IMR-90 (cell line): ENCODE measurements at regions not wholly inside any gene's neighbourhood (a gene's known extent, or its start where the extent isn't known, plus 50 kb on each side); places are given as distances from the start of the nearest gene placed in this dataset.

ENCODE experiments used
- ATAC-seq: fragments of 200-7000 bp; cut with Tn5 transposase; 2 replicates; pipeline ENCODE4 v1.9.1; 2020; ENCODE audit warnings: low read depth, mild to moderate bottlenecking, moderate library complexity
- BruUV-seq: library from RNA; stranded (reverse); fragments of 400-500 nt; replicated peaks from 2 replicates; lab custom pipeline; 2021; lab: Mats Ljungman, UMichigan
- CTCF ChIA-PET: fragments of 300-600 bp; formaldehyde crosslinking; extraction: SDS; loops from one replicate; lab custom pipeline; 2021; ENCODE audit warnings: antibody characterized with exemption; lab: Yijun Ruan, JAX
- POLR2A ChIA-PET: fragments of 300-600 bp; sonication (Branson Sonifier 250); formaldehyde crosslinking; loops from one replicate; lab custom pipeline; 2022; ENCODE audit warnings: antibody characterized with exemption; ENCODE audit not compliant: unreplicated experiment; lab: Charles Lee
- DNase-seq: peaks from one replicate; pipeline ENCODE4 v3.0.0; 2013
- H2AFZ ChIP-seq: replicated peaks from 2 replicates; pipeline ENCODE3; 2013; ENCODE audit warnings: low read length, mild to moderate bottlenecking; ENCODE audit not compliant: poor library complexity
- H2AK5ac ChIP-seq: 2 replicates; pipeline ENCODE4 v1.6.1; 2013; ENCODE audit warnings: low read depth, low read length, inconsistent platforms
- H2AK9ac ChIP-seq: replicated peaks from 2 replicates; pipeline ENCODE3; 2013; ENCODE audit warnings: mild to moderate bottlenecking, low read depth, low read length, moderate library complexity; ENCODE audit not compliant: poor library complexity
- H2BK120ac ChIP-seq: 2 replicates; pipeline ENCODE4 v1.6.1; 2013; ENCODE audit warnings: low read depth, low read length, inconsistent platforms
- H2BK15ac ChIP-seq: 3 replicates; pipeline ENCODE4 v1.6.1; 2013; ENCODE audit warnings: low read depth, low read length, inconsistent platforms
- H2BK20ac ChIP-seq: 2 replicates; pipeline ENCODE4 v1.6.1; 2013; ENCODE audit warnings: low read depth, mild to moderate bottlenecking, inconsistent platforms, low read length, moderate library complexity
- H2BK5ac ChIP-seq: 2 replicates; pipeline ENCODE4 v1.6.1; 2013; ENCODE audit warnings: mild to moderate bottlenecking, low read depth, low read length, inconsistent platforms; ENCODE audit not compliant: poor library complexity, severe bottlenecking
- H3K14ac ChIP-seq: replicated peaks from 2 replicates; pipeline ENCODE4 v1.6.1; 2013; ENCODE audit warnings: low read depth, low read length, inconsistent platforms
- H3K18ac ChIP-seq: 2 replicates; pipeline ENCODE4 v1.6.1; 2013; ENCODE audit warnings: low read depth, low read length, control low read depth
- H3K23ac ChIP-seq: 2 replicates; pipeline ENCODE4 v1.6.1; 2013; ENCODE audit warnings: low read depth, low read length, inconsistent platforms
- H3K27ac ChIP-seq: 2 replicates; pipeline ENCODE4 v1.5.1; 2013; ENCODE audit warnings: mild to moderate bottlenecking, control low read depth, low read length; ENCODE audit not compliant: insufficient read depth
- H3K27me3 ChIP-seq: 2 replicates; pipeline ENCODE4 v1.6.1; 2013; ENCODE audit warnings: low read length; ENCODE audit not compliant: control insufficient read depth, insufficient read depth
- H3K36me3 ChIP-seq: 2 replicates; pipeline ENCODE4 v1.6.1; 2013; ENCODE audit warnings: low read length, mixed read lengths; ENCODE audit not compliant: control insufficient read depth, insufficient read depth
- H3K4ac ChIP-seq: 2 replicates; pipeline ENCODE4 v1.6.1; 2013; ENCODE audit warnings: low read depth, low read length, inconsistent platforms
- H3K4me1 ChIP-seq: 2 replicates; pipeline ENCODE4 v1.6.1; 2013; ENCODE audit warnings: low read length, mixed read lengths; ENCODE audit not compliant: control insufficient read depth, insufficient read depth
- H3K4me2 ChIP-seq: 2 replicates; pipeline ENCODE4 v1.6.1; 2013; ENCODE audit warnings: low read depth, mild to moderate bottlenecking, control low read depth, low read length, moderate library complexity
- H3K4me3 ChIP-seq: 2 replicates; pipeline ENCODE4 v1.5.1; 2013; ENCODE audit warnings: low read depth, mild to moderate bottlenecking, control low read depth, low read length, moderate library complexity; ENCODE audit not compliant: insufficient read depth
- H3K56ac ChIP-seq: 2 replicates; pipeline ENCODE4 v1.6.1; 2013; ENCODE audit warnings: low read length, inconsistent platforms; ENCODE audit not compliant: insufficient read depth; ENCODE audit errors: extremely low read depth
- H3K79me1 ChIP-seq, 2 experiments: 2 replicates each; pipeline ENCODE4 v1.6.1; 2013; ENCODE audit warnings: low read length in 2 of 2, inconsistent platforms in 1 of 2, low read depth in 1 of 2
- H3K9ac ChIP-seq: 2 replicates; pipeline ENCODE4 v1.6.1; 2013; ENCODE audit warnings: low read depth, low read length, control low read depth
- H3K9me1 ChIP-seq: 2 replicates; pipeline ENCODE4 v1.6.1; 2013; ENCODE audit warnings: low read length, inconsistent platforms; ENCODE audit not compliant: insufficient read depth
- H3K9me3 ChIP-seq: 2 replicates; pipeline ENCODE4 v1.6.1; 2013; ENCODE audit warnings: low read length; ENCODE audit not compliant: control insufficient read depth, insufficient read depth
- H4K20me1 ChIP-seq: 2 replicates; pipeline ENCODE4 v1.6.1; 2013; ENCODE audit warnings: low read length, inconsistent platforms; ENCODE audit not compliant: insufficient read depth
- H4K5ac ChIP-seq: 2 replicates; pipeline ENCODE4 v1.6.1; 2013; ENCODE audit warnings: mild to moderate bottlenecking, low read depth, low read length, control low read depth
- H4K8ac ChIP-seq, 2 experiments: 2 replicates each; pipeline ENCODE4 v1.6.1; 2013; ENCODE audit warnings: low read depth in 2 of 2, low read length in 2 of 2, control low read depth in 1 of 2, inconsistent platforms in 1 of 2
- H4K91ac ChIP-seq: 2 replicates; pipeline ENCODE4 v1.6.1; 2013; ENCODE audit warnings: low read depth, low read length, inconsistent platforms; ENCODE audit not compliant: insufficient read depth
- BHLHE40 ChIP-seq: fragments of 150-350 bp; IDR thresholded peaks from 2 replicates; pipeline ENCODE4 v1.6.1; 2016; ENCODE audit warnings: mild to moderate bottlenecking, low read depth, low read length
- CEBPB ChIP-seq: IDR thresholded peaks from 2 replicates; pipeline ENCODE4 v1.6.1; 2012; ENCODE audit warnings: low read depth, low read length, improper control_type of control experiment
- CHD1 ChIP-seq: IDR thresholded peaks from 2 replicates; pipeline ENCODE4 v1.6.1; 2012; ENCODE audit warnings: low read depth, low read length, improper control_type of control experiment
- FOS ChIP-seq: fragments of 150-350 bp; IDR thresholded peaks from 2 replicates; pipeline ENCODE4 v1.6.1; 2016; ENCODE audit warnings: low read depth, low read length
- MAFK ChIP-seq: IDR thresholded peaks from 2 replicates; pipeline ENCODE4 v1.6.1; 2012; ENCODE audit warnings: low read depth, low read length, improper control_type of control experiment
- MAZ ChIP-seq: IDR thresholded peaks from 2 replicates; pipeline ENCODE4 v1.6.1; 2012; ENCODE audit warnings: low read depth, mild to moderate bottlenecking, low read length, improper control_type of control experiment, moderate library complexity, borderline replicate concordance
- MXI1 ChIP-seq: IDR thresholded peaks from 2 replicates; pipeline ENCODE4 v1.6.1; 2012; ENCODE audit warnings: low read depth, mild to moderate bottlenecking, low read length, moderate library complexity, borderline replicate concordance
- NFE2L2 ChIP-seq: fragments of 150-350 bp; IDR thresholded peaks from 2 replicates; pipeline ENCODE4 v1.6.1; 2016; ENCODE audit warnings: low read depth, mild to moderate bottlenecking, low read length
- POLR2A ChIP-seq: IDR thresholded peaks from 2 replicates; pipeline ENCODE4 v1.6.1; 2012; ENCODE audit warnings: mild to moderate bottlenecking, low read depth, low read length
- RAD21 ChIP-seq: IDR thresholded peaks from 2 replicates; pipeline ENCODE4 v1.6.1; 2012; ENCODE audit warnings: low read length, improper control_type of control experiment
- RCOR1 ChIP-seq: IDR thresholded peaks from 2 replicates; pipeline ENCODE4 v1.6.1; 2012; ENCODE audit warnings: mild to moderate bottlenecking, low read length, improper control_type of control experiment; ENCODE audit not compliant: insufficient replicate concordance
- RFX5 ChIP-seq: IDR thresholded peaks from 2 replicates; pipeline ENCODE4 v1.8.0; 2012; ENCODE audit warnings: low read depth, mild to moderate bottlenecking, low read length, moderate library complexity
- SMC3 ChIP-seq: fragments of 150-350 bp; IDR thresholded peaks from 2 replicates; pipeline ENCODE4 v1.6.1; 2016; ENCODE audit warnings: low read depth, mild to moderate bottlenecking, antibody characterized with exemption, low read length, moderate library complexity
- USF2 ChIP-seq: fragments of 150-350 bp; IDR thresholded peaks from 2 replicates; pipeline ENCODE4 v1.6.1; 2017; ENCODE audit warnings: mild to moderate bottlenecking, antibody characterized with exemption, low read length, low read depth
- WGBS, 2 experiments: methylation state at CpG; one replicate each; pipeline versions ENCODE4 v1.1.5 to v1.1.7; 2013; ENCODE audit warnings: missing lambda C conversion rate in 2 of 2; ENCODE audit not compliant: insufficient read length in 1 of 2; ENCODE audit errors: extremely low coverage in 2 of 2; 5-methylcytosine and 5-hydroxymethylcytosine counted together
- dilution Hi-C: fragments of 300-500 bp; cut with HindIII; formaldehyde crosslinking; loops from one replicate; pipeline ENCODE4 v1.14.3; 2018; ENCODE audit warnings: low sequenced_read_pairs; ENCODE audit not compliant: unreplicated experiment
- in situ Hi-C: fragments of 300-500 bp; cut with MboI; formaldehyde crosslinking; loops from 3 replicates; pipeline ENCODE4 v1.14.3; 2019; ENCODE audit warnings: low sequenced_read_pairs, inconsistent platforms, mixed read lengths
- intact Hi-C: fragments of 100-400 bp; cut with micrococcal nuclease; formaldehyde crosslinking; loops from 2 replicates; pipeline ENCODE4 v1.10.0; 2022
- TF ChIP-seq, protein P1 (sequence below): fragments of 150-350 bp; IDR thresholded peaks from 2 replicates; pipeline ENCODE4 v1.6.1; 2016; ENCODE audit warnings: low read depth, mild to moderate bottlenecking, low read length, moderate library complexity, borderline replicate concordance
- TF ChIP-seq, protein P2 (sequence below): conservative IDR thresholded peaks from 2 replicates; pipeline ENCODE4 v1.5.1; 2012; ENCODE audit warnings: mild to moderate bottlenecking, low read depth, low read length, improper control_type of control experiment

- no peak overlapping the region for H3K27ac ChIP-seq
- H3K27me3 ChIP-seq: no peaks in the 10 kb centered on the region
- H4K91ac ChIP-seq: no peak overlapping the region
- no peak for TF ChIP-seq BHLHE40
- TF ChIP-seq CEBPB: no peak
- TF ChIP-seq MAZ: no peak
- no peak for TF ChIP-seq NFE2L2
- no peak for TF ChIP-seq FOS
- TF ChIP-seq RCOR1: no peak
- TF ChIP-seq MAFK: no peak
- TF ChIP-seq SMC3: no peak
- TF ChIP-seq, protein P1, sequence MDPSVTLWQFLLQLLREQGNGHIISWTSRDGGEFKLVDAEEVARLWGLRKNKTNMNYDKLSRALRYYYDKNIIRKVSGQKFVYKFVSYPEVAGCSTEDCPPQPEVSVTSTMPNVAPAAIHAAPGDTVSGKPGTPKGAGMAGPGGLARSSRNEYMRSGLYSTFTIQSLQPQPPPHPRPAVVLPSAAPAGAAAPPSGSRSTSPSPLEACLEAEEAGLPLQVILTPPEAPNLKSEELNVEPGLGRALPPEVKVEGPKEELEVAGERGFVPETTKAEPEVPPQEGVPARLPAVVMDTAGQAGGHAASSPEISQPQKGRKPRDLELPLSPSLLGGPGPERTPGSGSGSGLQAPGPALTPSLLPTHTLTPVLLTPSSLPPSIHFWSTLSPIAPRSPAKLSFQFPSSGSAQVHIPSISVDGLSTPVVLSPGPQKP: no peak
- TF ChIP-seq MXI1: no peak
- TF ChIP-seq USF2: no peak
- TF ChIP-seq RAD21: no peak
- TF ChIP-seq POLR2A: no peak
- TF ChIP-seq, protein P2, sequence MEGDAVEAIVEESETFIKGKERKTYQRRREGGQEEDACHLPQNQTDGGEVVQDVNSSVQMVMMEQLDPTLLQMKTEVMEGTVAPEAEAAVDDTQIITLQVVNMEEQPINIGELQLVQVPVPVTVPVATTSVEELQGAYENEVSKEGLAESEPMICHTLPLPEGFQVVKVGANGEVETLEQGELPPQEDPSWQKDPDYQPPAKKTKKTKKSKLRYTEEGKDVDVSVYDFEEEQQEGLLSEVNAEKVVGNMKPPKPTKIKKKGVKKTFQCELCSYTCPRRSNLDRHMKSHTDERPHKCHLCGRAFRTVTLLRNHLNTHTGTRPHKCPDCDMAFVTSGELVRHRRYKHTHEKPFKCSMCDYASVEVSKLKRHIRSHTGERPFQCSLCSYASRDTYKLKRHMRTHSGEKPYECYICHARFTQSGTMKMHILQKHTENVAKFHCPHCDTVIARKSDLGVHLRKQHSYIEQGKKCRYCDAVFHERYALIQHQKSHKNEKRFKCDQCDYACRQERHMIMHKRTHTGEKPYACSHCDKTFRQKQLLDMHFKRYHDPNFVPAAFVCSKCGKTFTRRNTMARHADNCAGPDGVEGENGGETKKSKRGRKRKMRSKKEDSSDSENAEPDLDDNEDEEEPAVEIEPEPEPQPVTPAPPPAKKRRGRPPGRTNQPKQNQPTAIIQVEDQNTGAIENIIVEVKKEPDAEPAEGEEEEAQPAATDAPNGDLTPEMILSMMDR: no peak
- TF ChIP-seq RFX5: no peak
- TF ChIP-seq CHD1: no peak
- no peak overlapping the region for H3K4me2 ChIP-seq
- no peak overlapping the region for H2BK20ac ChIP-seq
- no peak overlapping the region for H4K5ac ChIP-seq
- BruUV-seq: no TSS peak
- in situ Hi-C loops (no loop called here), dilution Hi-C loops (no loop called here), intact Hi-C loops (no loop called here)
- H3K9me1 ChIP-seq: no peaks in the 10 kb centered on the region
- no peak overlapping the region for H3K4me3 ChIP-seq
- DNase-seq (peak; percentile 1), ATAC-seq (no peak)
- no peak overlapping the region for H3K4ac ChIP-seq
- no peaks in the 10 kb centered on the region for H3K9me3 ChIP-seq
- no peak overlapping the region for H3K14ac ChIP-seq
- no peak overlapping the region for H4K8ac ChIP-seq
- no peak overlapping the region for H2AK9ac ChIP-seq
- H2BK5ac ChIP-seq: no peak overlapping the region
- no peak overlapping the region for H3K9ac ChIP-seq
- H3K36me3 ChIP-seq: no peaks in the 10 kb centered on the region
- H4K20me1 ChIP-seq: no peaks in the 10 kb centered on the region
- no peak overlapping the region for H3K56ac ChIP-seq
- no peak overlapping the region for H3K23ac ChIP-seq
- no peak overlapping the region for H2BK120ac ChIP-seq
- ChIA-PET CTCF (interaction anchor here (1.7 kb wide), 1 partner anchor 9 kb away, joined by 3 read pairs; no protein-coding TSS in a partner anchor), POLR2A (no interaction called here)
- no peaks in the 10 kb centered on the region for H3K4me1 ChIP-seq
- H2BK15ac ChIP-seq: no peak overlapping the region
- no peak overlapping the region for H2AK5ac ChIP-seq
- no peak overlapping the region for H2AFZ ChIP-seq
- WGBS, 2 experiments: 80% methylated on average over 1 of the region's 1 CpG; no CpG with 5 or more reads in 1 of the 2 experiments
- no peaks in the 10 kb centered on the region for H3K79me1 ChIP-seq
- no peak overlapping the region for H3K18ac ChIP-seq
Measured at GRCh38 chr4:175951794-175952193, 113.8 kb upstream of the WDR17 start.
